ENCODE measurements at regions not wholly inside any gene's neighbourhood (a gene's known extent, or its start where the extent isn't known, plus 50 kb on each side); places are given as distances from the start of the nearest gene placed in this dataset.
A peak's percentile ranks its signal among the peaks of the same experiment; 100 is the strongest.

DNA sequence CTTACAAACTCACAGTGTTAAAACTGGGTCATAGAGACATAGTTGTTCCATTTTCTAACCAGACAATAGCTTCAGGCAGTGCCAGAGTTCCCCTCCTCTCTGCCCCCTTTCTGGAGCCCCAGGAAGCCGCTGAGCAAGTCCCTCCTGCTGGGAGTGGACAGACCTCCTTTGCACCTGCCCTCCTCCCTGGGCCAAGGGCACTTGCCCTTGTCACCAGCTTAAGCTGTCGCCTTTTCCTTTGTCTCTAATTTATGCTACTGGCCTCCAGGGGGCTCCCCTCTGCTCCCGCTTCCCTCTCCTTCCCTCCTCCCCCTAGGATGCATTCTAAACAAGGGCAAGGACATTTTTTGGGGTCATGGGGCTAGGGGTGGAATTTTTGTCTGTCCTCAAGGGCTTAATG, 182.4 kb downstream of the MIS18A start:
- peak in 7 of 9 donors; percentile 28 to 49 (median 37) for TF ChIP-seq CTCF (IDR thresholded peaks at IDR 0.05)
- H3K36me3 ChIP-seq, result no peaks in the 10 kb centered on the region
- DNase-seq, result peak in 1 of 2 donors; percentile 17
- 31 to 35% methylated on average over 3 of the region's 3 CpGs for WGBS, 2 donors
- intact Hi-C loops (cut with DNase I), result loop anchor here in 3 of 10 donors (5.0 to 10.0 kb wide), 2 partner anchors 158 to 161 kb away; no protein-coding TSS in a partner anchor
- peaks cover 0 to 5% (median 0%) of the 10 kb centered on the region in 9 donors for H3K4me1 ChIP-seq
- H3K4me3 ChIP-seq, result no peak overlapping the region
- H3K27ac ChIP-seq, result no peak overlapping the region
- no peaks in the 10 kb centered on the region for H3K27me3 ChIP-seq
- H3K9me3 ChIP-seq, result peaks cover 0 to 4% (median 0%) of the 10 kb centered on the region in 11 donors
- ATAC-seq, result peak in 4 of 8 donors; percentile 14 to 44 (median 41)

GRCh38 chr21:32094804-32095203, 184.0 kb downstream of the MIS18A start:
- Histone ChIP-seq H3K4me1 (peaks cover 0 to 5% (median 0%) of the 10 kb centered on the region in 9 donors), H3K27me3 (no peaks in the 10 kb centered on the region), H3K4me3 (peak overlapping the region in 1 of 10 donors; percentile 14), H3K36me3 (no peaks in the 10 kb centered on the region), H3K27ac (no peak overlapping the region), H3K9me3 (peaks cover 0 to 4% (median 0%) of the 10 kb centered on the region in 11 donors)
- no peak for DNase-seq
- TF ChIP-seq CTCF (IDR thresholded peaks at IDR 0.05), result no peak
- 36 to 39% methylated on average over 2 of the region's 2 CpGs for WGBS, 2 donors
- intact Hi-C loops (cut with DNase I), result loop anchor here in 3 of 10 donors (5.0 to 10.0 kb wide), 2 partner anchors 160 to 162 kb away; no protein-coding TSS in a partner anchor
- peak in 4 of 8 donors; percentile 46 to 79 (median 55) for ATAC-seq

DNA sequence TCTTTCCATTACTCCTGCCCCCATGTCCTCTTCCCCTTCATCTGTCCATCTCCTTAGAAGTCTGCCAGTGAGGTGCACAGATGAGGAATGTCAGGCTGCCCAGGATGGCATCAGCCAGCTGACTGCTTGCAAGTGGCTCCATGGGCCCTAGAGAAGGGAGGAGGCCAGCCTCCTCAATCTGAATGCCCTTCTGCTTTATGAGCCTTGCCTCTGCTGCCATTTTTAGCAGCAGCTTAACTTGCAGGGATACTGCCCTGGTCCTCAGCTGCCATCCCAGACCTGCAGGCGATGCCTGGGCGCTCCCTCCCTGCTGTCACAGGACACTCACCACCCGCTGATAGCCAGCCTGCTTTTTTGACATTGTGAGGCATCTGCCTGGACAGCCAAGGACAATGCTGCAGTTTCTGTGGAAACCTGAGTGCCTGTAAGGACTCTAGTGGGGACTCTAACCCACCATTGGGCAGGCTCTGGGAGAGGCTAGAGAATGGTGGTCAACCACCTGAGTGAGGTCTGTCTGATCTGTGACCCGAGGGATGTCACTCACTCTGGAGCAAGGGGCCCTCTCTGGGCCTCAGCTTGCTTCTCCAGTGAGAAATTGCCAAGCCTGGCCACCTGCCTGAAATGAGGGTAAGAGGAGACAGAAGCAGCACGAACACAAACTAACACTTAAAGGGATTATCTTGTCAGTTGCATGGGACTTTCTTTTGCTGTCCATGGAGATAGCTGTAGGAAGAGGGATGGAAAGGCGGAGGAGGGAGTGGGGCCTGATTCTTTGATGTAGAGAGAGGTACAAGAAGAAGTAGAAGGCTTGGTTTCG, 185.0 kb downstream of the MIS18A start:
- ATAC-seq (no peak), DNase-seq (no peak)
- no peaks in the 10 kb centered on the region for H3K36me3 ChIP-seq
- no peak overlapping the region for H3K4me3 ChIP-seq
- intact Hi-C loops (cut with DNase I), result loop anchor here in 2 of 10 donors (10.0 kb wide), 1 partner anchor 161 kb away; no protein-coding TSS in a partner anchor
- TF ChIP-seq CTCF (IDR thresholded peaks at IDR 0.05), result no peak
- no peaks in the 10 kb centered on the region for H3K27me3 ChIP-seq
- H3K27ac ChIP-seq, result no peak overlapping the region
- 86 to 88% methylated on average over 7 of the region's 7 CpGs for WGBS, 2 donors
- H3K4me1 ChIP-seq, result peaks cover 0 to 5% (median 0%) of the 10 kb centered on the region in 9 donors
- H3K9me3 ChIP-seq, result peaks cover 0 to 4% (median 0%) of the 10 kb centered on the region in 11 donors

GRCh38 chr21:32090956-32091355, 187.9 kb downstream of the MIS18A start:
- no peaks in the 10 kb centered on the region for H3K27me3 ChIP-seq
- no peak for TF ChIP-seq CTCF (IDR thresholded peaks at IDR 0.05)
- ATAC-seq (no peak), DNase-seq (no peak)
- 87% methylated on average over 3 of the region's 3 CpGs for WGBS, 2 donors
- no peaks in the 10 kb centered on the region for H3K9me3 ChIP-seq
- H3K36me3 ChIP-seq, result no peaks in the 10 kb centered on the region
- H3K4me3 ChIP-seq, result no peak overlapping the region
- H3K4me1 ChIP-seq, result no peaks in the 10 kb centered on the region
- intact Hi-C loops (cut with DNase I), result loop anchor here in 2 of 10 donors (10.0 kb wide), 1 partner anchor 164 kb away; no protein-coding TSS in a partner anchor
- no peak overlapping the region for H3K27ac ChIP-seq
